HepG2 (cell line): ENCODE measurements at regions not wholly inside any gene's neighbourhood (a gene's known extent, or its start where the extent isn't known, plus 50 kb on each side); places are given as distances from the start of the nearest gene placed in this dataset.

Source experiments
- AKNA ChIP-seq: sonication (generic); formaldehyde crosslinking; IDR thresholded peaks from 2 replicates; pipeline ENCODE4 v1.4.0; 2020; ENCODE audit warnings: missing genetic modification reagents, borderline replicate concordance
- DNMT1 ChIP-seq: sonication (generic); formaldehyde crosslinking; IDR thresholded peaks from 2 replicates; pipeline ENCODE4 v1.5.1; 2020; ENCODE audit warnings: mild to moderate bottlenecking, missing genetic modification reagents
- GRHL1 ChIP-seq: sonication (generic); formaldehyde crosslinking; conservative IDR thresholded peaks from 2 replicates; pipeline ENCODE4 v1.8.0; 2022; ENCODE audit warnings: missing genetic modification reagents
- IRF2 ChIP-seq: IDR thresholded peaks from 2 replicates; pipeline ENCODE4 v1.6.1; 2018; ENCODE audit warnings: missing genetic modification reagents, missing compliant biosample characterization
- KMT2A ChIP-seq: sonication (generic); formaldehyde crosslinking; IDR thresholded peaks from 2 replicates; pipeline ENCODE4 v1.4.0; 2020; ENCODE audit warnings: missing genetic modification reagents
- NFKB2 ChIP-seq: sonication (generic); formaldehyde crosslinking; IDR thresholded peaks from 2 replicates; pipeline ENCODE4 v1.4.0; 2020; ENCODE audit warnings: missing genetic modification reagents, borderline replicate concordance
- STAG1 ChIP-seq: sonication (generic); formaldehyde crosslinking; IDR thresholded peaks from 2 replicates; pipeline ENCODE4 v1.4.0; 2020; ENCODE audit warnings: missing genetic modification reagents
- ZFP82 ChIP-seq: sonication (generic); formaldehyde crosslinking; IDR thresholded peaks from 2 replicates; pipeline ENCODE4 v1.5.1; 2020; ENCODE audit warnings: mild to moderate bottlenecking, missing genetic modification reagents, borderline replicate concordance
- ZNF7 ChIP-seq: IDR thresholded peaks from 2 replicates; pipeline ENCODE4 v1.6.1; 2016; ENCODE audit warnings: missing biosample characterization, missing genetic modification reagents

- no peak for TF ChIP-seq GRHL1 (CRISPR knock-in tag)
- no peak for TF ChIP-seq AKNA (CRISPR knock-in tag)
- no peak for TF ChIP-seq ZFP82 (CRISPR knock-in tag)
- TF ChIP-seq NFKB2 (CRISPR knock-in tag) = no peak
- no peak for TF ChIP-seq DNMT1 (CRISPR knock-in tag)
- no peak for TF ChIP-seq ZNF7 (CRISPR knock-in tag)
- TF ChIP-seq STAG1 (CRISPR knock-in tag) = no peak
- TF ChIP-seq KMT2A = no peak
- no peak for TF ChIP-seq IRF2
Measured at GRCh38 chr2:190766595-190766994, 114.0 kb upstream of the GLS start (continued).
